Fibroblast of the conjunctiva (primary cell): ENCODE measurements at regions not wholly inside any gene's neighbourhood (a gene's known extent, or its start where the extent isn't known, plus 50 kb on each side); places are given as distances from the start of the nearest gene placed in this dataset.
"Not testable (repeated sequence)": the region's sequence is repeated elsewhere in the genome, so short reads cannot be mapped to it uniquely, and the experiment has no call there.

ENCODE experiments used
- DNase-seq: peaks from one replicate; pipeline ENCODE4 v3.0.0-alpha.2; 2010; ENCODE audit warnings: low read depth

GRCh38 chr3:95759614-95760301 is 1054.6 kb upstream of the EPHA6 start:
- no peak for DNase-seq

GRCh38 chr3:95775486-95776094 is 1038.8 kb upstream of the EPHA6 start:
- DNase-seq = no peak

GRCh38 chr3:95781598-95781997 is 1032.8 kb upstream of the EPHA6 start:
- DNase-seq = no peak

- DNase-seq = no peak
Observed at GRCh38 chr3:95789111-95789510, 1025.3 kb upstream of the EPHA6 start.

- no peak for DNase-seq
Observed at GRCh38 chr3:95797081-95797480, 1017.3 kb upstream of the EPHA6 start.

- no peak for DNase-seq
Observed at GRCh38 chr3:95798628-95799027, 1015.8 kb upstream of the EPHA6 start.

GRCh38 chr3:95810462-95810861 is 1003.9 kb upstream of the EPHA6 start:
- DNase-seq = no peak

GRCh38 chr3:95813244-95813643 is 1001.1 kb upstream of the EPHA6 start:
- no peak for DNase-seq

GRCh38 chr3:95815828-95816227 is 998.6 kb upstream of the EPHA6 start:
- no peak for DNase-seq

- no peak for DNase-seq
Observed at GRCh38 chr3:95826419-95826818, 988.0 kb upstream of the EPHA6 start.

GRCh38 chr3:95832146-95832545 is 982.2 kb upstream of the EPHA6 start:
- no peak for DNase-seq

GRCh38 chr3:95860628-95861027 is 953.8 kb upstream of the EPHA6 start:
- DNase-seq = not testable (repeated sequence)

GRCh38 chr3:95883801-95884200 is 930.6 kb upstream of the EPHA6 start:
- no peak for DNase-seq

- DNase-seq = no peak
Observed at GRCh38 chr3:95886616-95887015, 927.8 kb upstream of the EPHA6 start.

GRCh38 chr3:95887114-95887513 is 927.3 kb upstream of the EPHA6 start:
- DNase-seq = no peak

- DNase-seq = no peak
Observed at GRCh38 chr3:95894820-95895219, 919.6 kb upstream of the EPHA6 start.

- no peak for DNase-seq
Observed at GRCh38 chr3:95899494-95899893, 914.9 kb upstream of the EPHA6 start.

- DNase-seq = no peak
Observed at GRCh38 chr3:95899911-95900310, 914.5 kb upstream of the EPHA6 start.

- DNase-seq = no peak
Observed at GRCh38 chr3:95901948-95902347, 912.4 kb upstream of the EPHA6 start.

GRCh38 chr3:95905182-95905581 is 909.2 kb upstream of the EPHA6 start:
- DNase-seq = no peak

GRCh38 chr3:95911767-95912166 is 902.6 kb upstream of the EPHA6 start:
- no peak for DNase-seq

GRCh38 chr3:95923496-95924210 is 890.7 kb upstream of the EPHA6 start:
- peak; percentile 94 for DNase-seq

- DNase-seq = no peak
Observed at GRCh38 chr3:95926904-95927501, 887.4 kb upstream of the EPHA6 start.
